GM21825 (cell line): ENCODE measurements at regions not wholly inside any gene's neighbourhood (a gene's known extent, or its start where the extent isn't known, plus 50 kb on each side); places are given as distances from the start of the nearest gene placed in this dataset.
"Not testable (repeated sequence)": the region's sequence is repeated elsewhere in the genome, so short reads cannot be mapped to it uniquely, and the experiment has no call there.

Source experiments
- ATAC-seq: cut with Tn5 transposase; IDR thresholded peaks from one replicate; pipeline ENCODE4 v1.9.1; 2021; ENCODE audit warnings: mild to moderate bottlenecking, moderate library complexity; ENCODE audit not compliant: unreplicated experiment

GRCh38 chr3:109784852-109785631 lies 447.7 kb upstream of the DPPA4 start:
- ATAC-seq = no peak

GRCh38 chr3:109803274-109803673 lies 465.9 kb upstream of the DPPA4 start:
- ATAC-seq = no peak

- ATAC-seq = no peak
These were observed 467.4 kb upstream of the DPPA4 start for GRCh38 chr3:109804697-109805096.

DNA sequence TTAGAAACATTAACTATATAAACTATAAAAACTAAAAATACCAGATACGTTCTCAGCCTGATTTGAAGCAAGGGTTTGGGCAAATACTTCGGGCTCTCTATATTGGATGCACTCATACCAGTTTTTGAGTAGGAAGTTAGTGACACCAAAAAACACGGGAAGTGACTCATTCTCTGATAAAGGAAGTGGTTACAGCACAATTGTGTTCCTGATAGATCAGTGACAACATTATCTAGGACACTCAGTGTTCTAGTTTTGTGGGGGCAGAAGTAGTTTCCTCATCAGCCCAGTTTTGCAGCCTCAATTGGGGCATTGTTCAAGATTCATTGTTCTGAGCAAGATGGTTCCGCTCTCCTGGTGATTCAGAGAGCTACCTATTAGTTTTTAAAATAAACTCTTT lies 469.6 kb upstream of the DPPA4 start:
- peak; percentile 86 for ATAC-seq

- no peak for ATAC-seq
These were observed 472.2 kb upstream of the DPPA4 start for GRCh38 chr3:109809513-109809912.

- ATAC-seq = no peak
These were observed 480.7 kb upstream of the DPPA4 start for GRCh38 chr3:109818081-109818480.

DNA sequence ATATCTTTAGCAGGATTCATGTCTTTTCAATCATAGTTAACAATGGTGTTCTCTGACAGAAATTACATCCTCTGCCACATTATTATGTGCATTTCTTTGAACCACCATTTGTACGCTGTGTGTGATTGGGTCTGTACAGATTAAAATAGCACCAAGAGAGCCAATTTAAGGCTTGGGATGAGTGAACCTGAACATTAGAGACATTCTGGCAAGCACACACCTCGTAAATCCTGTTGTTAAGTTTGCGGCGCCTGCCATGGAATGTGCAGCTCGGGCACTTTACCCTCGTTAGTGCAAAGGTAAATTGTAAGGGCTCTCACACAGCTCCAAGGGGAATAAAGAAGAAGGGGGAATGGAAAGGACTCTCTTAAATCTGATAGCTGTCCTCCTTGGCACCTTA lies 482.4 kb upstream of the DPPA4 start:
- no peak for ATAC-seq

GRCh38 chr3:109825971-109826810 lies 488.8 kb upstream of the DPPA4 start:
- ATAC-seq = no peak

- ATAC-seq = no peak
These were observed 494.1 kb upstream of the DPPA4 start for GRCh38 chr3:109831403-109831802.

DNA sequence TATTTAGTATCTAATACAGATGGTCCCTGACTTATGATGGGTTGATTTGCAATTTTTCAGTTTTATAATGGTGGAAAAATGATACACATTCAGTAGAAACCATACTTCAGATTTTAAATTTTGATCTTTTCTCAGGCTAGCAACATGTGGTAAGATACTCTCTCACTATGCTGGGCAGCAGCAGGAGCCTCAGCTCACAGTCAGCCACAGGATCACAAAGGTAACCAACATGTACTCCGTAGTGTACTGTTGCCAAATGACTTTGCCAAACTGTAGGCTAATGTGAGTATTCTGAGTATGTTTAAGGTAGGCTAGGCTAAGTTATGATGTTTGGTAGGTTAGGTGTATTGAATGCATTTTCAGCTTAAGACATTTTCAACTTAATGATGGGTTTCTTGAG lies 498.6 kb upstream of the DPPA4 start:
- no peak for ATAC-seq

- ATAC-seq = no peak
These were observed 514.5 kb upstream of the DPPA4 start for GRCh38 chr3:109851854-109852253.

DNA sequence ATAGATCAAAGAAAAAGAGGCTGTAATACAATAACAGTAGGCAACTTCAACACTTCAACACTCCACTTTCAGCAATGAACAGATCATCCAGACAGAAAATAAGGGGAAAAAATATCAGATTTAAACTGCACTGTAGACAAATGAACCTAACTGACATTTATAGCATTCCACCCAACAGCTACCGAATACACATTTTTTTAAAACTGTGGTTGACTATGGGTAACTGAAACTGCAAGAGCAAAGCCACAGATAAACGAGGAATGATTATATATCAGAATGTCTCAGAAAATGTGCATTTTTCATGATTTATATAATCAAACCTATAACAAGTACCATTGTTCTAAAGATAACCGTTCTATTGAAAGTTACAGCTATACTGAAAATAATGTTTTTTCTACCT lies 514.9 kb upstream of the DPPA4 start:
- no peak for ATAC-seq

GRCh38 chr3:109853077-109853731 lies 515.9 kb upstream of the DPPA4 start:
- no peak for ATAC-seq

DNA sequence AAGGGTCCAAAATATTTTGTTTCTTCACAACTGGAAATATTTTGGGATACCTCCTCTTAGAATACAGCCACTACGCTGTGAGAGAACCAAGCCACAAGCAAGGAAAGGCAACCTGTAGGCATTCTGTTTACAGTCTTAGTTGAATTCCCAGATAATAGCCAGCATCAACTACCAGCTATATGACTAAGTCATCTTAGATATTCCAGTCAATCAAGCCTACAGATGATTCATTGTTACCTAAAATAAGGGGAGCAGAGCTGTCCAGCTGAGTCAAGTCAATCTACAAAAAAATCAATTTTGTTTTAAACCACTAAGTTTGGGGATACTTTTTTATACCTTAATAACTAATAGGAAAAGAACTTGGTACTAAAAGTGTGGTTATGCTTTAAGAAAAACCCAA lies 526.4 kb upstream of the DPPA4 start:
- no peak for ATAC-seq

- no peak for ATAC-seq
These were observed 527.1 kb upstream of the DPPA4 start for GRCh38 chr3:109864452-109864851.

GRCh38 chr3:109869586-109869985 lies 532.2 kb upstream of the DPPA4 start:
- ATAC-seq = no peak

GRCh38 chr3:109874896-109875708 lies 537.8 kb upstream of the DPPA4 start:
- no peak for ATAC-seq

DNA sequence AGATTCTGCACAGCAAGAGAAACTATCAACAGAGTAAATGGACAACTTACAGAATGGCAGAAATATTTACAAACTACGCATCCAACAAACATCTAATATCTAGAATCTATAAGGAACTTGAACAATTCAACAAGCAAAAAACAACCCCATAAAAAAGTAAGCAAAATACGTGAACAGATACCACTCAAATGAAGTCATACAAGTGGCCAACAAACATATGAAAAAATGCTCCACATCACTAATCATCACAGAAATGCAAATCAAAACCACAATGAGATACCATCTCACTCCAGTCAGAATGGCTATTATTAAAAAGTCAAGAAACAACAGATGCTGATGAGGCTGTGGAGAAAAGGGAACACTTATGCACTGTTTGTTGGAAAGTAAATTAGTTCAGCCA lies 540.3 kb upstream of the DPPA4 start:
- not testable (repeated sequence) for ATAC-seq

DNA sequence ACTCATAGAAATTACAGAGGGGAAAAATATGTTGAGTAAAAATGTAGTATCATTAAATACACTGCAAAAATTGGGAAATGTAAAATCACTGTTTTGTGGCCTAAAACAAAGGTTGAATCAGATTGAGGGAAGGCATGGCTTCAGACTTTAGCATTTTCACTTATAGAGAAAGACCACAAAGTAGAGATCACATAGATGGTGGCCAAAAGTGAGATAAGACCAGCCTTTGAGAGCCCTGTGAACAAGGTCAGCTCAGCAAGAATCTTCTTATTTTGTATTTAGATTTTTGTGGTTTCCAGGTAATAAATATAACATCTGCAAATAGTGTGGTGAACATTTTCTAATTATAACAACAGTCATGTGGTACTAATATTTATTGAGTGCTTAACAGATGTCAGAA lies 544.8 kb upstream of the DPPA4 start:
- ATAC-seq = no peak

DNA sequence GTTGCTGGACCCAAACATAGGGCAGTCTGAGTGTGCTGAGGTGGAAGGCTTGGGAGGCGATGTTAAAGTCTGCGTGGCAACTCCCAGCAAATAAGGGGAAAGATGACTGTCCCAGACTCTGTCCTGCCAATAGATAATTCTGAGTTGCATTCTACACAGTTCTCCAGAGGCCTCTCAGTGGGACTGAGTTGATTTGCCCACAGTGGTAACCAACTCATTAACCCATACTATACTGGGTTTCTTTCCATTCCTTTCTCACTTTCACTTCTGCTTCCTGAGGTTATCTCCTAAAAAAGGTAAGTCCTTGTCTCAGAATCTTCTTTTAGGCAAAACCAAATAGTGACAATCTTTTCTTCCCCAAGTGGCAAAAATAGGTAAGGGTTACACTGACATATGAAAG lies 549.9 kb upstream of the DPPA4 start:
- no peak for ATAC-seq

DNA sequence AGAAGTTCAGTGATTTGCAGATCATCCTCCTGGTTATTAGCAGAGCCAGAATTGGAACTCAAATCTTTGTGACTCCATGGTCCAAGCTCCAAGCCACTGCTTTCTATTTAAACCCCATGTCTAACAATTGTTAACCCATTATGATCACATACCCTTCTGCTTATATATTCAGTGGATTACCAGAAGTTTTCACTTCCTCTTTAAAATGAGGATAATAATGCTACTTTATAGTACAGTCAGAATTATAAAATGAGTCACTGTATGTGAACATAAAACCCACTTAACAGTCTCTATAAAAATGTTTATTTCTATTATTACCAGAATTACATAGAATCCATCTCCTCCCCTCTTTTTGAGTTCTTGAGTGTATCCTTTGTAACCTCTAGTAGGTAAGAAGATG lies 550.7 kb upstream of the DPPA4 start:
- ATAC-seq = no peak
